T-cell (primary cell): ENCODE measurements at regions not wholly inside any gene's neighbourhood (a gene's known extent, or its start where the extent isn't known, plus 50 kb on each side); places are given as distances from the start of the nearest gene placed in this dataset.

Experiments used
- ATAC-seq, 4 experiments: fragments of 200-7000 bp in 3 of 4; fragments of 150-1000 bp in 1 of 4; cut with Tn5 transposase; replicated peaks in 1 of 4; 1 replicate in 3 of 4; 2 replicates in 1 of 4; pipeline ENCODE4 v1.10.0; 2021; ENCODE audit warnings: moderate library complexity in 3 of 4, mild to moderate bottlenecking in 2 of 4, moderate number of reproducible peaks in 1 of 4
- CTCF ChIA-PET, 2 donors: fragments of 300-600 bp; sonication (Branson Sonifier 250); formaldehyde crosslinking; loops; one replicate each; lab custom pipeline; 2022; ENCODE audit warnings: antibody characterized with exemption in 2 of 2; lab: Charles Lee
- POLR2A ChIA-PET, 2 donors: fragments of 300-600 bp; sonication (Branson Sonifier 250); formaldehyde crosslinking; loops; one replicate each; lab custom pipeline; 2022; ENCODE audit warnings: antibody characterized with exemption in 2 of 2; lab: Charles Lee
- DNase-seq, 35 experiments: peaks; one replicate each; pipeline versions ENCODE4 v3.0.0 to v3.0.0-alpha.2; 2013 to 2023
- H3K27ac ChIP-seq: one replicate; pipeline ENCODE4 v1.5.1; 2013; ENCODE audit warnings: low read length
- H3K27me3 ChIP-seq, 2 experiments: replicated peaks in 1 of 2; 1 replicate in 1 of 2; 2 replicates in 1 of 2; pipeline versions ENCODE4 v1.6.1 to v1.7.0; 2013; ENCODE audit warnings: low read length in 1 of 2, mixed read lengths in 1 of 2; ENCODE audit not compliant: control insufficient read depth in 2 of 2, insufficient read depth in 2 of 2; ENCODE audit errors: extremely low read depth in 1 of 2
- H3K36me3 ChIP-seq, 2 donors: 1 replicate in 1 of 2; 2 replicates in 1 of 2; pipeline versions ENCODE4 v1.6.1 to v1.7.0; 2013; ENCODE audit warnings: low read length in 1 of 2; ENCODE audit not compliant: control insufficient read depth in 2 of 2, insufficient read depth in 1 of 2; ENCODE audit errors: extremely low read depth in 1 of 2
- H3K4me1 ChIP-seq, 2 experiments: 1 replicate in 1 of 2; 2 replicates in 1 of 2; pipeline versions ENCODE4 v1.6.1 to v1.7.0; 2013; ENCODE audit warnings: low read length in 2 of 2, mixed read lengths in 1 of 2; ENCODE audit not compliant: insufficient read depth in 2 of 2, control insufficient read depth in 1 of 2; ENCODE audit errors: extremely low read depth in 1 of 2
- H3K4me3 ChIP-seq, 2 donors: 1 replicate in 1 of 2; 2 replicates in 1 of 2; pipeline versions ENCODE4 v1.5.1 to v1.7.0; 2013; ENCODE audit warnings: mild to moderate bottlenecking in 2 of 2, low read length in 1 of 2, moderate library complexity in 1 of 2; ENCODE audit not compliant: control insufficient read depth in 1 of 2; ENCODE audit errors: extremely low read depth in 1 of 2
- H3K9me3 ChIP-seq: 2 replicates; pipeline ENCODE4 v1.7.0; 2013
- H3K27ac Mint-ChIP-seq, 2 donors: one replicate each; pipeline ENCODE4 v1.8.0; 2020 to 2021; ENCODE audit warnings: mild to moderate bottlenecking in 2 of 2, mixed read lengths in 2 of 2
- H3K27me3 Mint-ChIP-seq, 2 donors: one replicate each; pipeline ENCODE4 v1.8.0; 2021 to 2022; ENCODE audit warnings: mixed read lengths in 2 of 2
- H3K36me3 Mint-ChIP-seq: one replicate; pipeline ENCODE4 v1.8.0; 2021; ENCODE audit warnings: mixed read lengths
- H3K4me1 Mint-ChIP-seq, 3 donors: one replicate each; pipeline ENCODE4 v1.8.0; 2020 to 2022; ENCODE audit warnings: mixed read lengths in 3 of 3, mild to moderate bottlenecking in 1 of 3
- H3K4me3 Mint-ChIP-seq, 3 donors: one replicate each; pipeline ENCODE4 v1.8.0; 2020 to 2022; ENCODE audit warnings: mild to moderate bottlenecking in 3 of 3, mixed read lengths in 3 of 3, moderate library complexity in 3 of 3
- H3K9me3 Mint-ChIP-seq, 3 donors: one replicate each; pipeline ENCODE4 v1.8.0; 2020 to 2022; ENCODE audit warnings: mixed read lengths in 3 of 3
- WGBS: methylation state at CpG from one replicate; pipeline ENCODE4 v1.1.5; 2013; ENCODE audit warnings: missing lambda C conversion rate; ENCODE audit not compliant: insufficient coverage; 5-methylcytosine and 5-hydroxymethylcytosine counted together

- POLR2A ChIA-PET, result no interaction called here
- H3K4me3 ChIP-seq, result no peak overlapping the region
- Mint-ChIP-seq H3K27ac (no peak overlapping the region), H3K9me3 (peaks cover 0 to 2% (median 0%) of the 10 kb centered on the region in 3 donors), H3K4me1 (no peaks in the 10 kb centered on the region), H3K36me3 (no peaks in the 10 kb centered on the region), H3K4me3 (no peak overlapping the region), H3K27me3 (peaks cover 10 to 18% of the 10 kb centered on the region in 2 donors)
- H3K27me3 ChIP-seq, result peaks cover 3 to 4% of the 10 kb centered on the region in 2 experiments
- CTCF ChIA-PET, result no interaction called here
- H3K27ac ChIP-seq, result no peak overlapping the region
- DNase-seq (no peak), ATAC-seq (no peak)
- 9% methylated on average over 8 of the region's 8 CpGs for whole genome bisulfite sequencing
- H3K9me3 ChIP-seq, result no peaks in the 10 kb centered on the region
- H3K4me1 ChIP-seq, result no peaks in the 10 kb centered on the region
- no peaks in the 10 kb centered on the region for H3K36me3 ChIP-seq
Measured at GRCh38 chr6:98716341-98716740, 118.0 kb upstream of the POU3F2 start.

DNA sequence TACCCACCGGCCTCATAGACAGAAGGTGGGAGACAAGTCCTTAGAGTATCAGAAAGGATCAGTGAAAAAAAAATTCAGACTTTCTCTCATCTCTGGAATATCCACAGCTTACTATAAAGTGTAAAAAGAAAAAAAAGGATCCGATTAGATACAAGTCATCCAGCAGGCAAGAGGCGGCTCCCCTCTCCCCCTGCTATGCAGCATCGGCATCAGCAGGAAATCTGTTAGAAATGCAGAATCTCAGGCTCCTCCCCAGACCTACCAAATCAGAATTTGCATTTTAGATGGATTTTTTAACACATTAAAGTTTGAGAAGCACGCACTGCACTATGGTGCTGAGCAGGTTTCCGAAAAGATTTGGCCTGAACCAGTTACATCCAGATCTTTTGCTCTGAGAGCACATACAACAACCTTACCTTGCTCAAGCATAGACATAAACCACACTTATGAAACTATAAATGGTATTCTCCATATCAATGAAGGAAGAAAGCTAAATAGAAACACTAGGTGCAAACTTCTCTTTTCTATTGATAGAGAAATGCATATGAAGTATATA, 117.0 kb upstream of the POU3F2 start:
- ChIA-PET POLR2A (no interaction called here), CTCF (no interaction called here)
- DNase-seq (no peak), ATAC-seq (no peak)
- Mint-ChIP-seq H3K27ac (no peak overlapping the region), H3K4me1 (no peaks in the 10 kb centered on the region), H3K36me3 (no peaks in the 10 kb centered on the region), H3K9me3 (peaks cover 0 to 2% (median 0%) of the 10 kb centered on the region in 3 donors), H3K27me3 (peaks cover 10 to 18% of the 10 kb centered on the region in 2 donors), H3K4me3 (no peak overlapping the region)
- no CpG with 5 or more reads among the region's 6 CpGs for WGBS
- Histone ChIP-seq H3K4me3 (no peak overlapping the region), H3K4me1 (no peaks in the 10 kb centered on the region), H3K27me3 (peaks cover 3 to 4% of the 10 kb centered on the region in 2 experiments), H3K27ac (no peak overlapping the region), H3K36me3 (no peaks in the 10 kb centered on the region), H3K9me3 (no peaks in the 10 kb centered on the region)

- Mint-ChIP-seq H3K27ac (no peak overlapping the region), H3K9me3 (peaks cover 0 to 2% (median 0%) of the 10 kb centered on the region in 3 donors), H3K36me3 (no peaks in the 10 kb centered on the region), H3K27me3 (peaks cover 10 to 18% of the 10 kb centered on the region in 2 donors), H3K4me3 (no peak overlapping the region), H3K4me1 (no peaks in the 10 kb centered on the region)
- ATAC-seq (no peak), DNase-seq (no peak)
- Histone ChIP-seq H3K4me3 (no peak overlapping the region), H3K27ac (no peak overlapping the region), H3K9me3 (no peaks in the 10 kb centered on the region), H3K36me3 (no peaks in the 10 kb centered on the region), H3K27me3 (peaks cover 3 to 4% of the 10 kb centered on the region in 2 experiments), H3K4me1 (no peaks in the 10 kb centered on the region)
- ChIA-PET POLR2A (no interaction called here), CTCF (interaction anchor here in 1 of 2 donors (0.7 kb wide), 1 partner anchor 8 kb away, joined by 3 read pairs; no protein-coding TSS in a partner anchor)
- WGBS, result no CpG with 5 or more reads among the region's 2 CpGs
Measured at GRCh38 chr6:98717988-98718387, 116.4 kb upstream of the POU3F2 start.

GRCh38 chr6:98724537-98724936, 109.8 kb upstream of the POU3F2 start:
- no peaks in the 10 kb centered on the region for H3K36me3 ChIP-seq
- CTCF ChIA-PET, result no interaction called here
- POLR2A ChIA-PET, result interaction anchor here in 1 of 2 donors (0.5 kb wide), 1 partner anchor 82 kb away, joined by 3 read pairs; no protein-coding TSS in a partner anchor

GRCh38 chr6:98747273-98747672, 87.1 kb upstream of the POU3F2 start:
- POLR2A ChIA-PET, result no interaction called here
- ATAC-seq, result no peak

More at GRCh38 chr6:98724537-98724936, 109.8 kb upstream of the POU3F2 start:
- H3K4me3 Mint-ChIP-seq, result no peak overlapping the region
- H3K4me1 Mint-ChIP-seq, result no peaks in the 10 kb centered on the region
- H3K9me3 Mint-ChIP-seq, result peaks cover 0 to 2% (median 0%) of the 10 kb centered on the region in 3 donors
- ATAC-seq (no peak), DNase-seq (no peak)
- peaks cover 0 to 14% of the 10 kb centered on the region in 2 donors for H3K27me3 Mint-ChIP-seq
- H3K36me3 Mint-ChIP-seq, result no peaks in the 10 kb centered on the region
- no peak overlapping the region for H3K4me3 ChIP-seq
- no peaks in the 10 kb centered on the region for H3K9me3 ChIP-seq
- no peak overlapping the region for H3K27ac ChIP-seq
- no peaks in the 10 kb centered on the region for H3K27me3 ChIP-seq
- H3K27ac Mint-ChIP-seq, result no peak overlapping the region
- H3K4me1 ChIP-seq, result no peaks in the 10 kb centered on the region

GRCh38 chr6:98747960-98748359, 86.4 kb upstream of the POU3F2 start:
- H3K4me1 Mint-ChIP-seq, result no peaks in the 10 kb centered on the region
- H3K27me3 Mint-ChIP-seq, result peaks cover 7 to 20% of the 10 kb centered on the region in 2 donors
- H3K9me3 ChIP-seq, result no peaks in the 10 kb centered on the region
- no peak for ATAC-seq
- H3K4me1 ChIP-seq, result no peaks in the 10 kb centered on the region
- ChIA-PET POLR2A (no interaction called here), CTCF (no interaction called here)
- WGBS, result no CpG with 5 or more reads among the region's 3 CpGs
- no peaks in the 10 kb centered on the region for H3K27me3 ChIP-seq
- H3K27ac ChIP-seq, result no peak overlapping the region
- H3K27ac Mint-ChIP-seq, result no peak overlapping the region
- H3K4me3 Mint-ChIP-seq, result no peak overlapping the region
- H3K9me3 Mint-ChIP-seq, result peaks cover 0 to 8% (median 4%) of the 10 kb centered on the region in 3 donors
- DNase-seq, result no peak
- no peak overlapping the region for H3K4me3 ChIP-seq
- no peaks in the 10 kb centered on the region for H3K36me3 Mint-ChIP-seq
- no peaks in the 10 kb centered on the region for H3K36me3 ChIP-seq

More at GRCh38 chr6:98747273-98747672, 87.1 kb upstream of the POU3F2 start:
- H3K4me1 ChIP-seq, result no peaks in the 10 kb centered on the region
- no peaks in the 10 kb centered on the region for H3K36me3 Mint-ChIP-seq
- H3K36me3 ChIP-seq, result no peaks in the 10 kb centered on the region
- CTCF ChIA-PET, result no interaction called here
- no peaks in the 10 kb centered on the region for H3K27me3 ChIP-seq
- DNase-seq, result no peak
- H3K27ac ChIP-seq, result no peak overlapping the region
- no peak overlapping the region for H3K27ac Mint-ChIP-seq
- H3K4me3 ChIP-seq, result no peak overlapping the region
- H3K9me3 Mint-ChIP-seq, result peaks cover 0 to 5% (median 4%) of the 10 kb centered on the region in 3 donors
- H3K9me3 ChIP-seq, result no peaks in the 10 kb centered on the region
- H3K27me3 Mint-ChIP-seq, result peaks cover 7 to 19% of the 10 kb centered on the region in 2 donors
- WGBS, result no CpG with 5 or more reads among the region's 1 CpG
- no peaks in the 10 kb centered on the region for H3K4me1 Mint-ChIP-seq
- no peak overlapping the region for H3K4me3 Mint-ChIP-seq
